ENCODE measurements at regions not wholly inside any gene's neighbourhood (a gene's known extent, or its start where the extent isn't known, plus 50 kb on each side); places are given as distances from the start of the nearest gene placed in this dataset.
"Not testable (repeated sequence)": the region's sequence is repeated elsewhere in the genome, so short reads cannot be mapped to it uniquely, and the experiment has no call there.

DNA sequence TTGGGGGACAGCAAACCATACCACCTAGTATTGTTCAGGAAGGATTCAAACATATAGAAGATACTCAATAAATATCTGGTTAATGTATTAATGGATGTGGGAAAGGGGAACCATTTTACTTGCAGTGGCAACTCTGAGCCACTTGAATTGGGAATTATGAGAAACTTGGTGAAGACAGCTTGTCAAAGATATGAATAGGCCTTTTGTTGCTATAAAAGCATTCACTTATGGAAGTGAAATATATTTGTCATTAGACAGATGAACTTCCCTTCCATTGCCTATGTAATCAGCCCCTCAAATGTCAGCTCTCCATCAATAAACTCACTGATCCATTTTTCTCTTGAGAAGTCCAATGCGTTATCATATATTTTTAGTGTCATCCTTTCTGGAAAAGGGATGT lies 56.1 kb downstream of the GPR85 start:
- TF ChIP-seq, protein P1, sequence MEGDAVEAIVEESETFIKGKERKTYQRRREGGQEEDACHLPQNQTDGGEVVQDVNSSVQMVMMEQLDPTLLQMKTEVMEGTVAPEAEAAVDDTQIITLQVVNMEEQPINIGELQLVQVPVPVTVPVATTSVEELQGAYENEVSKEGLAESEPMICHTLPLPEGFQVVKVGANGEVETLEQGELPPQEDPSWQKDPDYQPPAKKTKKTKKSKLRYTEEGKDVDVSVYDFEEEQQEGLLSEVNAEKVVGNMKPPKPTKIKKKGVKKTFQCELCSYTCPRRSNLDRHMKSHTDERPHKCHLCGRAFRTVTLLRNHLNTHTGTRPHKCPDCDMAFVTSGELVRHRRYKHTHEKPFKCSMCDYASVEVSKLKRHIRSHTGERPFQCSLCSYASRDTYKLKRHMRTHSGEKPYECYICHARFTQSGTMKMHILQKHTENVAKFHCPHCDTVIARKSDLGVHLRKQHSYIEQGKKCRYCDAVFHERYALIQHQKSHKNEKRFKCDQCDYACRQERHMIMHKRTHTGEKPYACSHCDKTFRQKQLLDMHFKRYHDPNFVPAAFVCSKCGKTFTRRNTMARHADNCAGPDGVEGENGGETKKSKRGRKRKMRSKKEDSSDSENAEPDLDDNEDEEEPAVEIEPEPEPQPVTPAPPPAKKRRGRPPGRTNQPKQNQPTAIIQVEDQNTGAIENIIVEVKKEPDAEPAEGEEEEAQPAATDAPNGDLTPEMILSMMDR (conservative IDR thresholded peaks at IDR 0.05): no peak
- no peak overlapping the region for H3K27ac ChIP-seq

- TF ChIP-seq, protein P1 (conservative IDR thresholded peaks at IDR 0.05): no peak
- no peak overlapping the region for H3K27ac ChIP-seq
Observed at GRCh38 chr7:113026941-113027340, 59.7 kb downstream of the GPR85 start.

GRCh38 chr7:113017144-113017857 lies 69.3 kb downstream of the GPR85 start:
- not testable (repeated sequence) for H3K27ac ChIP-seq

DNA sequence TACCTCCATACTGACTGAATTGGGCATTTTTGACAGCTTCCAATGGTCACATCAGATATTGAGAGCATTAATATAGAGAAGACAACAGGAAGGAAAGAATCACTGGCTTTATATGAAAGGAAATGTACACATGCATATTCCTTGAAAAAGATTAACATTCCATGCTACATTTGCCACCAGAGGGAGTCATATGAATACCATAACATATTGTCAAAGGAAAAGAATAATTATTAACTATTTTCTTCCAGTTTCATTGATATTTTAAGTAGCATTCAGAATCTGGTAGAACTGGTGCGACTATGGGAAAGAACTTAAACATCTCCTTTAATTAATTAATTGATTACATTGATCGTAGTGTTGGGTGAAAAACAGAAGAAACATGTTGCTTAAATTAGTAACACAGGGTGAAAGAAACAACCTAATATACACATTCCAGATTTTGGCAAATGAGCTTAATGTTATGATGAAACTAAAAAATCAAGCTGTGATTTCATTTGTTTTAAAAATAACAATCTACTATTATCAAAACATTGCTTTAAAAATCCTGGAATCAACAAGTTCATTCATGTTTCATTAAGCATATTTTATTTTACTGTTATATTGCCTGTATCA lies 71.5 kb downstream of the GPR85 start:
- H3K27ac ChIP-seq: peak overlapping the region; percentile 8; the same call in 1 of the 2 replicates
- TF ChIP-seq, protein P1 (conservative IDR thresholded peaks at IDR 0.05): peak; percentile 82

- TF ChIP-seq, protein P1 (conservative IDR thresholded peaks at IDR 0.05): no peak
- no peak overlapping the region; the same call in 1 of the 2 replicates for H3K27ac ChIP-seq
Observed at GRCh38 chr7:113013761-113014449, 72.7 kb downstream of the GPR85 start.

GRCh38 chr7:113012862-113013261 lies 73.8 kb downstream of the GPR85 start:
- not testable (repeated sequence) for H3K27ac ChIP-seq

DNA sequence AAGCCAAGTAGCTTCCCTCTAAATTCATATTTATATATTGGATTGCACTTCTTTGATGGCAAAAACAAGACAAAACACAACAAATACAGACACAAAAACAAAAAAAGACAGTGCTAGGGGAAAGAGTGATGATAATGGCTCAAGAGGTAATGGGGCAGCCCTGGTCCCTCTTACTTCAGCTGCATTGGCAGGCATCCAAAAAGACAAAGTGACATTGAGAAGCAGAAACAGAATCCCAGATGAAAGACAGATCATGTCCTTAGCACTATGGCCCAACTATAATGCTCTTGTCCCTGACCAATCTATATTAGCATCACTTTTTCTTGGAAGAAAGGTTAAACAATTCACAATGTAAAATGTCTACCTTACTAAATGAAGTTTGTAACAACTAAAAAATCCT lies 76.2 kb downstream of the GPR85 start:
- H3K27ac ChIP-seq: no peak overlapping the region
- TF ChIP-seq, protein P1 (conservative IDR thresholded peaks at IDR 0.05): no peak

DNA sequence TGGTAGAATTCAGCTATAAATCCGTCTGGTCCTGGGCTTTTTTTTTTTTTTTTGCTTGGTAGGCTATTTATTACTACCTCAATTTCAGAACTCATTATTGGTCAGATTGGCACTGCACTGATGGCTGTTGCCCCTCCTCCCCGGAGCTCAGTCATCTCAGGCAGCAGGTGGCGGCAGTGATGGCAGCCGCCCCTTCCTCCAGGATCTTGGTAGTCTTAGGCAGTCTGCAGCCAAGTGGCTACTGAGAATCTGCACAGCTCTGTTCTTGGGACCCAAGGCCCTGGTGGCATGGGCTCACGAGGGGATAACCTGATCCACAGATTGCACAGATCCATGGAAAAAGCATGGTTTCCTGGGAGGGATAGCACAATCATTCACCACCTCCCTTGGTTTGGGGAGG lies 77.9 kb downstream of the GPR85 start:
- TF ChIP-seq, protein P1 (conservative IDR thresholded peaks at IDR 0.05): no peak
- peak overlapping the region; percentile 40 for H3K27ac ChIP-seq
